ENCODE measurements at regions not wholly inside any gene's neighbourhood (a gene's known extent, or its start where the extent isn't known, plus 50 kb on each side); places are given as distances from the start of the nearest gene placed in this dataset.

DNA sequence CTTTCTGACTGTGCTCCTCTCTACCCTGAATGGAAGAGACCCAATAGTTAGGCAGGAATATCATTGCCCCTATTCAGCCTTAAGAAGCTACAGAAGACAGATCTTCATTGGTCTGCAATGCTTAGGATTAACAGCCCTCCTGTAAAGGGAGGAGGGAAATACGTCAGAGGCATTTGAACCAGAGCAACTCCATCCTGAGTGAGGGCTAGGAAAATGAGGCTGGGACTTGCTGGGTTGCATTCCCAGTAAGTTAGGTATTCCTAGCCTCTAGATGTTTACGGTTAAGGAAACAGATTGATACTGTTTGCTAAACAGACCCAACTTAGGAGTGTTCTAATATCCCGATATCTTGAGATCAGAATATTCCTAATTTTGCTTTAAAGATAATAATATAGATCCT lies 63.5 kb downstream of the PCDH18 start:
- no CpG with 5 or more reads among the region's 3 CpGs for WGBS (ENCODE audit: insufficient coverage, low lambda C conversion rate)
- H3K27me3 ChIP-seq (ENCODE audit: control insufficient read depth, insufficient read depth, low read length), result no peaks in the 10 kb centered on the region
- H3K4me3 ChIP-seq (ENCODE audit: low read length), result no peak overlapping the region
- no peaks in the 10 kb centered on the region for H3K4me1 ChIP-seq (ENCODE audit: control insufficient read depth, insufficient read depth, low read length)
- H3K27ac ChIP-seq (ENCODE audit: low read length), result no peak overlapping the region
- no peaks in the 10 kb centered on the region for H3K9me3 ChIP-seq (ENCODE audit: control insufficient read depth, low read depth, low read length)
- H3K36me3 ChIP-seq (ENCODE audit: control insufficient read depth, insufficient read depth, low read length), result no peaks in the 10 kb centered on the region
- DNase-seq, result no peak

DNA sequence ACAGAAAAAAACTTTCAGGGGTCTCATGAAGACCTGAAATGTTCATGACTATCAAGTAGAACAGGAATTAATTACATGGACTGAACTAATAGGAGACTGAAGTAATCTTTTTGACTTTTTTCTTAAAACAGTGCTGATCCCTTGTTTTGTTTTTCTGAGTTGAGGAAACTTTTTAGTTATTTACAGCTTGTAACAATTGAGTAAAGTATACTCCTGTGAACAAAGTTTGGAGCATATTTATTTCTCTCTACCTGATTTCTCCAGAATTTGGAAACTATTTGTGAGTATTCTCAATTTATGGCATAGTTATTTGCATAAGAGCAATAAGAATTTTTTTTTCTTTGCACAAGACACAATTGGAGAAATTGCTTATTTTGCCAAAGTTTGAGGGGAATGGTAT lies 64.8 kb downstream of the PCDH18 start:
- H3K27ac ChIP-seq (ENCODE audit: low read length), result no peak overlapping the region
- no peak for DNase-seq
- H3K27me3 ChIP-seq (ENCODE audit: control insufficient read depth, insufficient read depth, low read length), result no peaks in the 10 kb centered on the region
- H3K36me3 ChIP-seq (ENCODE audit: control insufficient read depth, insufficient read depth, low read length), result no peaks in the 10 kb centered on the region
- H3K4me1 ChIP-seq (ENCODE audit: control insufficient read depth, insufficient read depth, low read length), result no peaks in the 10 kb centered on the region
- no peaks in the 10 kb centered on the region for H3K9me3 ChIP-seq (ENCODE audit: control insufficient read depth, low read depth, low read length)
- no peak overlapping the region for H3K4me3 ChIP-seq (ENCODE audit: low read length)

DNA sequence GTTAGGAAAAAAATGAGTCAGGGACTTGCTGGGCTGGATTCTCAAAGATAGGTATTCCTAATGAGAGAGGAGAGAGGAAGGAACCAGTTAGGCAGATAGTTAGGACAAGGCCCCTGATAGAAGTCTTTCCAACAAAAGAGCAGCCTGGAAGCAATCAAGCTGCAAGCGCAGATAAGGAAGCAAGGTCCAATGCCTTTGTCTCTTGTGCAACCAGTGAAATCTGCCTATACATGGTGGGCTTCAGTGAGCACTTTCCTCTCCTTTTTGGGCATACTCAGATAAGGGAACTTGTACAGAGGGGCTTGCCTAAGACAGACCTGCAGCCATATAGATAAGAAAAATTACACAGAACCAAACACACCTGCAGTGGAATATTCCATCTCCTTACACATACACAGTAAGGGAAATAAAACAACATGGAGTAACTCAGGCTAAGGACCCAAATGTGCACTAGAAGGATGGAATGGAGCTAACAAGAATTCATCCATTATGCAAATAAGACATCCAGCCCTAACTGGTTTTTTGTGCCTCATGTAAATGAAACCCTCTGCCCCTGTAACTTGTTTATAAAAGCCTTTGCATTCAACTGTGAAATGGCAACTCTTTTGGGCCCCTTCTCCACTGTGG lies 68.8 kb downstream of the PCDH18 start:
- no peaks in the 10 kb centered on the region for H3K36me3 ChIP-seq (ENCODE audit: control insufficient read depth, insufficient read depth, low read length)
- no peaks in the 10 kb centered on the region for H3K9me3 ChIP-seq (ENCODE audit: control insufficient read depth, low read depth, low read length)
- no peak for DNase-seq
- no peaks in the 10 kb centered on the region for H3K4me1 ChIP-seq (ENCODE audit: control insufficient read depth, insufficient read depth, low read length)
- no peak overlapping the region for H3K27ac ChIP-seq (ENCODE audit: low read length)
- WGBS (ENCODE audit: insufficient coverage, low lambda C conversion rate), result no CpG with 5 or more reads among the region's 1 CpG
- H3K27me3 ChIP-seq (ENCODE audit: control insufficient read depth, insufficient read depth, low read length), result no peaks in the 10 kb centered on the region
- H3K4me3 ChIP-seq (ENCODE audit: low read length), result no peak overlapping the region

DNA sequence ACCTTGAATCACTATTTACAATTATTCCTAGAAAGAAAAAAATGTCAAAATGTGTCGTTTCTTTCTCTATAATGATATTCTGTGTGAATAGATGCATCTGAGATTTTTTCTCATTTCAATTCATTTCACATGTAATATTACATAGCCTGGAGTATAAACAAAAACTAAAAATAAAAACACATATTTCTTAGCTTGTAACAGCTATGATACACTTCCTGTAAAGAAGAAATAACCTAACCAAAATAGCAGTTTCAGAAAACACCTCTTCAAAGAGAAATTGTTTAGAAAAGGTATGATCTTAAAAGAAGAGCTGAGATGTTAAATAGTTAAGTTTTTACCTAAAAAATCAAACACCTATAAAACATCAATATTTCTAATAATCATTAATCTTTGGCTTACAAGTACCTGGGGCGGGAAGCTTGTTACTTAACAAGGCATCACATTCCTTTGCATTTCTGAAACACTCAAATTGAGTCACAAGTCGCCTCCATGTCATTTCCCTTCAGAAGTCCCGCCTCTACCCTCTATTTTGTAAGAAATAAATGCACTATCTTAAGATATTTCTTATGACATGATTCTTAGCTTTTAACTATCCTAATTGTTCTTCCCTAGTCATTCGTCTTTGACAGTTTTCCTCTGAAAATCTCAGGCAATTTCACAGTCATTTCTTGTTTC lies 76.5 kb downstream of the PCDH18 start:
- WGBS (ENCODE audit: insufficient coverage, low lambda C conversion rate), result 79% methylated on average over 4 of the region's 5 CpGs
- no peak overlapping the region for H3K4me3 ChIP-seq (ENCODE audit: low read length)
- no peak for DNase-seq

DNA sequence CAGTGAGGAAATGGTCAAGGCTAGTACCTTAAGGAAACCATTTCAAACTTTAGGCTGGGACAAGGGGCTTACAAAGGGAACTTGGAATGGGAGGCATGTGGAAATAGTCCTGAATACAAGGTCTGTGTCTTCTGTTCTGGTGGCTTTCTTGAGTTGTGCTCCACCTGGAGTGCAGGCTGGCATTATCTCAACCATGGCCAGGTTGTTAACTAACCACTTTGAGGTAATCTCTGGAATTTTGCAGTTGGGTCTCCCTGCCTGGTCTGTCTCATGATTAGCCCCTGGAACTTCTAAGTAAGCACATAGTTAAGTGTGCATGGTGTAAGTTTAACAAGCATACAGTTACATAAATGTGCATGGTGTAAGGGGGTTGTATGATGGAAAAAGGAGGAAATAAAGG lies 77.5 kb downstream of the PCDH18 start:
- DNase-seq, result no peak
- Histone ChIP-seq H3K4me1 (ENCODE audit: control insufficient read depth, insufficient read depth, low read length) (no peaks in the 10 kb centered on the region), H3K9me3 (ENCODE audit: control insufficient read depth, low read depth, low read length) (no peaks in the 10 kb centered on the region), H3K4me3 (ENCODE audit: low read length) (no peak overlapping the region), H3K27me3 (ENCODE audit: control insufficient read depth, insufficient read depth, low read length) (no peaks in the 10 kb centered on the region), H3K27ac (ENCODE audit: low read length) (no peak overlapping the region), H3K36me3 (ENCODE audit: control insufficient read depth, insufficient read depth, low read length) (no peaks in the 10 kb centered on the region)

More for the DNA sequence above, 76.5 kb downstream of the PCDH18 start:
- Histone ChIP-seq H3K27ac (ENCODE audit: low read length) (no peak overlapping the region), H3K36me3 (ENCODE audit: control insufficient read depth, insufficient read depth, low read length) (no peaks in the 10 kb centered on the region), H3K9me3 (ENCODE audit: control insufficient read depth, low read depth, low read length) (no peaks in the 10 kb centered on the region), H3K4me1 (ENCODE audit: control insufficient read depth, insufficient read depth, low read length) (no peaks in the 10 kb centered on the region), H3K27me3 (ENCODE audit: control insufficient read depth, insufficient read depth, low read length) (no peaks in the 10 kb centered on the region)

DNA sequence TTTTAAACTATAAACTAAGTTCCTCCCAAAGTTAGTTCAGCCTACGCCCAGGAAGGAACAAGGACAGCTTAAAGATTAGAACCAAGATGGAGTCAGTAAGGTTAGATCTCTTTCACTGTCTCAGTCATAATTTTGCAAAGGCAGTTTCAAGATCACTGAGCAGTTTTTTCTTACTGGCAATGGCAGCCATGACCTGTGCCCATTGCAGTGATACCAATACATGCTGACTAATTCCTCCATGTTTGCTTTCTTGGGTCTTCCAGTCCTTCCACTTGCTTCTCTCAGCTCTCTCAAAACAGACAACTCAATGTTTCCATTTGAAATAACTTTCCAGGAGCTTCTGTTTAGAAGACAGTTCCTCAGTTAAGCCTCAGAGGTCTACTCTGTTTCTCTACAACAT lies 79.5 kb downstream of the PCDH18 start:
- no peaks in the 10 kb centered on the region for H3K36me3 ChIP-seq (ENCODE audit: control insufficient read depth, insufficient read depth, low read length)
- no CpG with 5 or more reads among the region's 1 CpG for WGBS (ENCODE audit: insufficient coverage, low lambda C conversion rate)
- H3K27ac ChIP-seq (ENCODE audit: low read length), result no peak overlapping the region
- H3K9me3 ChIP-seq (ENCODE audit: control insufficient read depth, low read depth, low read length), result no peaks in the 10 kb centered on the region
- no peak overlapping the region for H3K4me3 ChIP-seq (ENCODE audit: low read length)
- no peaks in the 10 kb centered on the region for H3K27me3 ChIP-seq (ENCODE audit: control insufficient read depth, insufficient read depth, low read length)
- H3K4me1 ChIP-seq (ENCODE audit: control insufficient read depth, insufficient read depth, low read length), result no peaks in the 10 kb centered on the region
- DNase-seq, result no peak

DNA sequence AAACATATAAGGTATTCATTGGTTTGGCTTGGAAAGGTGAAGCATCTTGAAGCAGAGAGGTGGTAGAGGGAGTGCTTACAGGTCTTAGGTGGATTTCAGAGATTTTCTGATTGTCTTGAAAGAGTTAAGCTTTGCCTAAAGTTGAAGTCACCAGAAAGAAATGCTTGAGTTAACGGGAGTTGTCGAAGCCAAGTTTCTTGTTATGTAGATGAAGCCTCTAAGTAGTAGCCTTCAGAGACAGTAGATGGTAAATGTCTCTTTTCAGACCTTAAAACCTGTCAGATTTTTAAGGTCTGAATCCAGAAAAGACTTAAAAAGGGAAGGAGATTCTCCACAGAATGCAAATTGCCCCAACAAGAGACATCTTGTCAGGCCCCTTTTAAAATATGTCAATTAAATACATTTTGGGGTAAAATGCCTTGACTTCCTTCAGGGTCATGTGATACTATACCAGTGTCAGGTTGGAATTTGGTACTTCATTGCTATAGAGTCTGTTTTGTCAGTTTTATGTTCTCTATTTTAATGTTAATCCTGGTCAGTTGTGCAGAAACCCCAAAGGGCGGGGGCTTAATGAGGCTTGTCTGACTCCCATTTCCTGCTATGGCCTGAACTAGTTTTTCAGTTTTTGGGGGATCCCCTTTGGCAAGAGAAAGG lies 81.0 kb downstream of the PCDH18 start:
- WGBS (ENCODE audit: insufficient coverage, low lambda C conversion rate), result no CpG with 5 or more reads among the region's 3 CpGs
- Histone ChIP-seq H3K4me3 (ENCODE audit: low read length) (no peak overlapping the region), H3K9me3 (ENCODE audit: control insufficient read depth, low read depth, low read length) (no peaks in the 10 kb centered on the region), H3K27ac (ENCODE audit: low read length) (no peak overlapping the region), H3K4me1 (ENCODE audit: control insufficient read depth, insufficient read depth, low read length) (no peaks in the 10 kb centered on the region), H3K36me3 (ENCODE audit: control insufficient read depth, insufficient read depth, low read length) (no peaks in the 10 kb centered on the region), H3K27me3 (ENCODE audit: control insufficient read depth, insufficient read depth, low read length) (no peaks in the 10 kb centered on the region)
- DNase-seq, result no peak

DNA sequence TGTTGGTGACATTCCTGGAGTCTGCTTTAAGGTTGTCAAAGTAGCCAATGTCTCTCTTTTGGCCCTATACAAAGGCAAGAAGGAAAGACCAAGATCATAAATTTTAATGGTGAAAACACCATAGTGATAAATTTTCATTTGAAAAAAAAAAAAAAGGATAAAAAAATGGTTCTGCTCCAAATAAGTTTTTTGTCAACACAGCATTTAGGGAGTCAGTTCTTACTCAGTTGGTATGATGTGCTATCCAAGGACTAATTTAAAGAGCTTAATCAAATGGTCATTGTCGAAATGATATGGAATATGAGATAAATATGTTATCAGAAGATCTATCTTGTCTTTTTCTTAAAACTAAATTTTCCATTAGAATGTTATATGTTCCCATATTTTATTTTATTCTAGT lies 83.9 kb downstream of the PCDH18 start:
- Histone ChIP-seq H3K27me3 (ENCODE audit: control insufficient read depth, insufficient read depth, low read length) (no peaks in the 10 kb centered on the region), H3K27ac (ENCODE audit: low read length) (no peak overlapping the region), H3K9me3 (ENCODE audit: control insufficient read depth, low read depth, low read length) (no peaks in the 10 kb centered on the region), H3K4me1 (ENCODE audit: control insufficient read depth, insufficient read depth, low read length) (no peaks in the 10 kb centered on the region), H3K4me3 (ENCODE audit: low read length) (no peak overlapping the region), H3K36me3 (ENCODE audit: control insufficient read depth, insufficient read depth, low read length) (no peaks in the 10 kb centered on the region)
- no CpG with 5 or more reads among the region's 1 CpG for WGBS (ENCODE audit: insufficient coverage, low lambda C conversion rate)
- DNase-seq, result no peak

DNA sequence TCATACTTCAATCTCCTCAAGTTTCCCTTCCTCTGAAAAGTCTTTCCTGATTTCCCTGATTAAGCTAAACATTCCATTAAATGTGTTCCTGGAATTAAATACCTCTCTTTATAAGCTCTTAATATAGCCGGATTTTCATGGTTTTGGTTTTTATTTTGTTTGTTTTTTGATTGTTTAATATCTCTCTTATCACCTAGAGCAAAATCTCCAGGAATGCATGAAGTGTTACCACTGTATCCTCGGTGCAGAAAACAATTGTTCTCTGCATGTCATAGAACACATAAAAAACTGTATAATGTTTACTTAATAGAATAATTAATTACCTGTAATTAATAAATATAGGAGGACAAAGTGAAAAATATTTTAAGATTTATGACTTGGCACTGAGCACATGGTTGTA lies 86.2 kb downstream of the PCDH18 start:
- H3K4me1 ChIP-seq (ENCODE audit: control insufficient read depth, insufficient read depth, low read length), result no peaks in the 10 kb centered on the region
- H3K4me3 ChIP-seq (ENCODE audit: low read length), result no peak overlapping the region
- no peaks in the 10 kb centered on the region for H3K27me3 ChIP-seq (ENCODE audit: control insufficient read depth, insufficient read depth, low read length)
- WGBS (ENCODE audit: insufficient coverage, low lambda C conversion rate), result 33% methylated on average over 1 of the region's 2 CpGs
- no peak for DNase-seq
- no peak overlapping the region for H3K27ac ChIP-seq (ENCODE audit: low read length)
- H3K36me3 ChIP-seq (ENCODE audit: control insufficient read depth, insufficient read depth, low read length), result no peaks in the 10 kb centered on the region
- H3K9me3 ChIP-seq (ENCODE audit: control insufficient read depth, low read depth, low read length), result no peaks in the 10 kb centered on the region

DNA sequence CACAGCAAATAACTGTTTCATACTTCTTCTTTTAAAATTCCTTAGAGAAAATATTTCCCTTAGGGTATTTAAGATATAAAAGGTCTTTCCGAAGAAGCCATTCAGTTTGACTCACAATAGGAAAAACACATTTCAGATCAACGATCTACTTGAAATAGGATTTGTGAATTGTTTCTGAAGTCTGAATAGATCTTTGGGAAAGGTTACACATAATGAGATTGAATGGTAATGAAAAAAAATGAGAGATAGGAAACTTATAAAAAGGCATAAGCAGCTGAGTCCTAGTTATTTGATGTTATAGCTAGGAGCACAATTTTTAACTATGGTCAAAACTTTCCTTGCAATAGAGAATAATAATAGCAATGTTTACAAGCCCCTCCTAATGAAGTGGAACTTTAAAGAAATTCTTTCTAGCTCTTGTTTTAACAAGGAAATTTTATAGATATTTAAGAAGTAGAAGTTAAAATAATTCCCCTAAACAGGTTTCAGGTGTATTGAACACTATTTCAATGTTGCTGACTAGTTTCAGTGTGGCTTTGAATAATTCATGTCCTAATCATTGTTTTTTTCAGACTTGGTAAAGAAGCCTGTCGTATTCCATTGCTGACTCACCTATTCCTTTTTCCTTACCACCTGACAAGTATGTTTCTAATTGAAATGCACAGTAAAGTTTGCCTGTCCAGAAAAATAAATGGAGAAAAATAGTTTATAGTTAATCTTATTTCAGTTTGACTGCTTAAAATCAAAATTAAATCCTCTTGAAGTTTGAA lies 89.1 kb downstream of the PCDH18 start:
- 100% methylated on average over 1 of the region's 3 CpGs for WGBS (ENCODE audit: insufficient coverage, low lambda C conversion rate)
- DNase-seq, result no peak
- H3K4me1 ChIP-seq (ENCODE audit: control insufficient read depth, insufficient read depth, low read length), result no peaks in the 10 kb centered on the region
- H3K36me3 ChIP-seq (ENCODE audit: control insufficient read depth, insufficient read depth, low read length), result no peaks in the 10 kb centered on the region
- H3K9me3 ChIP-seq (ENCODE audit: control insufficient read depth, low read depth, low read length), result no peaks in the 10 kb centered on the region
- H3K4me3 ChIP-seq (ENCODE audit: low read length), result no peak overlapping the region
- H3K27me3 ChIP-seq (ENCODE audit: control insufficient read depth, insufficient read depth, low read length), result no peaks in the 10 kb centered on the region
- no peak overlapping the region for H3K27ac ChIP-seq (ENCODE audit: low read length)
